Medulla oblongata (tissue), 1 donor: ENCODE measurements at regions not wholly inside any gene's neighbourhood (a gene's known extent, or its start where the extent isn't known, plus 50 kb on each side); places are given as distances from the start of the nearest gene placed in this dataset.
A peak's percentile ranks its signal among the peaks of the same experiment; 100 is the strongest.

Experiments
- DNase-seq: peaks from one replicate; pipeline ENCODE4 v3.0.0-alpha.2; 2015; ENCODE audit errors: extremely low spot score

DNA sequence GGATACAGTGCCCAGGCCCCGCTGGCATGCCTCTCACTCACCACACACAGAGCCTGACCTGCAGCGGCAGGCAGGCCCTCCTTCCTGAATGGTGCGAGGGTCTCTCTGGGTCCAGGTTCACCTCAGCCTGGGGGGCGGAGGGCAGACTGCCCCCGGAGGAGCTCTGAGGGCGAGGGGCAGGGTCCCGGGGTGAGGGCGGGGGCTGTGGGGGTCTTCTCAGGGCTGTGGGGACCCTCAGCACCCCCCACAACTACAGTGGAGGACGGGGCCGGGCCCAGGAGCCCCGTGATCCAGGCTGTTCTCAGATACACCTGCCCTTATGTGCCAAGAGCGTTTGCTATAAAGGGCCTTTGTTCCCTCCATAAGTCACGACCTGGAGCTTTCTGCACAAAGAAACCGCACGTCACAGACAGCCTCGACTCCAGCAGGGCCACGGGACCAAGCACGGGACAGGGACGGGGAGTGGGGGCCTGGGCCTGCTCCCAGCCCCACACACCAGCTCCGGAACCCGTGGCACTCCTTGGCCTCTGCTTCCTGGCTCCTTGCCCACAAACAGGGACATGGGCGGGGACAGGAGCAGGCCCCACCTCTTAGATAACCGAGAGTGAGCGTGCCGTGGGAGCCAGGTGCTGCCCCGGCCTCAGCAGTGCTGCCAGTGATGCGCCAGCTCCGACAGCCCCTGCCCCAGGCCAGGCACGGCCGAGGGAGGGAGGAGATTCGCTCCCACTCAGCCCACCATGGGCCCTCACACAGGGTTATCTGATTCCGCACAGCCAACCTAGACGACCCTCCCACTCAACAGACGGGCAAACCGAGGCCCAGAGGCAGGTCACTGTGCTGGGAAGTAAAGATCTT is 101.9 kb downstream of the RFLNA start:
- peak; percentile 75 for DNase-seq

GRCh38 chr12:124395986-124396385 is 101.1 kb downstream of the RFLNA start:
- peak; percentile 78 for DNase-seq

- no peak for DNase-seq
Measured at GRCh38 chr12:124395284-124395752, 100.4 kb downstream of the RFLNA start.

- DNase-seq, result peak; percentile 63
Measured at GRCh38 chr12:124394462-124395128, 99.7 kb downstream of the RFLNA start.

- no peak for DNase-seq
Measured at GRCh38 chr12:124393831-124394230, 98.9 kb downstream of the RFLNA start.

- DNase-seq, result no peak
Measured at GRCh38 chr12:124393414-124393790, 98.5 kb downstream of the RFLNA start.

GRCh38 chr12:124392667-124393413 is 97.9 kb downstream of the RFLNA start:
- peak; percentile 90 for DNase-seq

DNA sequence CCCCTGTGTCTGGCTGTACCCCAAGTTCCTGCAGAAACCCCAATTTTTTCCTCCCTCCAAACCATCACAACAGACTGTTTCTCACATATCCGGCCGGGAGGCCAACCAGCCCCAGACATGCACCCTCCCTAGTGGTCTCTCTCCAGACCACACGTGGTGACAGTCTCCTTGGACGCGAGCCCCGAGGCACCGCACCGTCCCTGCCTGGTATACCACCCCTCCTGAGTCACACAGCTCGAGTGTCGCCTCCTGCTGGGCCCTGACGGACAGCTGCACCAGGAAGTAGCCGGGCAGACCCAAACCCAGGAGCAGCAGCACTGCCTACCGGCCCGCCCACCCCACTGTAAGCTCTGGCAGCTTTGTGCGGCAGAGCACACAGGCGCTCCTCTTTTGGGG is 97.4 kb downstream of the RFLNA start:
- DNase-seq, result peak; percentile 73

- peak; percentile 77 for DNase-seq
Measured at GRCh38 chr12:124391340-124392261, 96.7 kb downstream of the RFLNA start.

GRCh38 chr12:124390442-124391097 is 95.7 kb downstream of the RFLNA start:
- peak; percentile 80 for DNase-seq

DNA sequence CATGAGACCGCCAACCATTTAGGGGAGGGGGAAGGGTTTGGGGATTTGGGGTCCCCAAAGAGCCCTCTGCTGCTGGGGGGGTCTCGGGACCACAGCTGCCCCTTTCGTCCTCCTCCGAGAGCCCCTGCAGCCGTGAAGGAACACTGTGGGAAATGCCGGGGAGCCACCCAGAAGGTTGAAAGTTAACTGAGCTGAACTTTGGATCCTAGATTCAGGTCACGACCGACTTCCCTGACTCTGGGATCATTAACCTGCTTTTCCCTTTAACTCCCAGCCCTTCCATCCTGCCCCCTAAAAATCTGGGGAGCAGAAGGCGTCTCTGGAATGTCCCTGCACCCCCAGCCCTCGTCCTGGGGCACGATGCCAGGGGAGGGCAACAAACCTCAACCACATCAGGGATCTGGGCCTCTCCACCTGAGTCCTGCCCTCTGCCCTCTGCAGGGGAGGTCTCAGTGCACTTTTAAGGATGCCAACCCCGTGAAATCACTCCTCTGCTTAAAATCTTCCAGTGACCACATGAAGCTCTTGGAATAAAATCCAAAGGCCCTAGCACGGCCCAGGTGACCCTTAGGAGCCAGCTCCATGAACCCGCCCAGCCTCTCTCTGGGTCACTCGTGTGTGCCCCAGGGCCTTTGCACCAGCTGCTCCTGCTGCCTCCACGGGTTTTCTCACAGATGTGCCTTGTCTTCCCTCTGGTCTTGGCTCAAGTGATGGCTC is 95.0 kb downstream of the RFLNA start:
- no peak for DNase-seq

DNA sequence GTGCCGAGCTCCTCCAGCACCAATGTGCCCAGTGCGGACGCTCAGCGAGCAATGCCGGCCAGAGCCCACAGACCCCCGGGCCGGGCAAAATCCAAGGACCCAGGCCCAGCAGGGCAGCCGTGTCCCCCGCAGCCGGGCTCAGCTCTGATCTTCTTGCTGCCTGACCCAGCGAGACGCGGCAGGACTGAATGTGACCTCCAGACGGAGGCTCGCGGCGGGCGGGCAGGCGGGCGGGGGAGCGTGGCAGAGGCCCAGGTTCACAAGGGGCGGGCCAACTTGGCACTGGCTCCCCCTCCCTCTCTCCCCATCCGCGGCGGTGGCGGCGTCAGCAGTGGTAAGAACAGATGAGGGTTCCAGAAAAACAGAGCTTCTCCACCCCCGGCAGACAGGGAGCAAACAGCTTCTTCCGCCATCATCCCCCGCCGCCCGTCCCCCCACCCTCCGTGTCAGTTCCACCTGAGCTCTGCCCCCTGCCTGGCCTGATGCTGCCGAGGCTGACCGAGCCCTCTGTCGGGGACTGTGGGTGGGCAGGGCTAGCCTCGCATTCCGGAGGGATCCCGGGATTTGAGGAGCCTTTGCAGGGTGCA is 94.3 kb downstream of the RFLNA start:
- DNase-seq, result peak; percentile 83

GRCh38 chr12:124388679-124389137 is 93.8 kb downstream of the RFLNA start:
- DNase-seq, result peak; percentile 87

DNA sequence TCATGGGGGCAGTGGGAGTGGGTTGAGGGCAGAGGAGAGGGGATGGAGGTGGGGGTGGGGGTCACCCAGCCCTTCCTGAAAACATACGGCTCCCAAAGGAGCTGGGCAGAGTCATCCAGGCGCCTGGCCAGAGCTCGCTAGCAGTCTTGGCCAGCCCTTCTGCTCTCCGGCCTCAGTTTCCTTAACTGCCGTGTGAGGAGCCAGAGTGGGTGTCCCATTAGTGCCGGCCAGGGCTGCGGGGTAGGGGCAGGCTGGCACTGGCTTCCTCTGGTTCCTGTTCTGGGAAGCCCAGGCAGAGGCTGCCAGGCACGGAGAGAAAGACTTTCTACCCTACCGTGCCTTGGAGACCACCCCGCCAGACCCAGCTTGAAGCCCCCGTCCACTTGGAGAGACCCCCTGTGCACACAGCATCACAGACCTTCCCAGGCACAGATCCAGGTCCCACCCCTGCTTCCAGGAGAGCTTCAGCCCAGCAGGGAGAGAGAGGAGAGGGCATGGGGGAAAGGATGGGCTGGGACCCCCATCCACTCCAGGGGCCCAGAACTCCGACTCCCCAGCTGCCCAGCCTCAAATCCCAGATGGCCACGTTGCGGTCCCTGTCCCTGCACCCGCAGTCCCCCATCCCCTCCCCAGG is 93.3 kb downstream of the RFLNA start:
- no peak for DNase-seq

DNA sequence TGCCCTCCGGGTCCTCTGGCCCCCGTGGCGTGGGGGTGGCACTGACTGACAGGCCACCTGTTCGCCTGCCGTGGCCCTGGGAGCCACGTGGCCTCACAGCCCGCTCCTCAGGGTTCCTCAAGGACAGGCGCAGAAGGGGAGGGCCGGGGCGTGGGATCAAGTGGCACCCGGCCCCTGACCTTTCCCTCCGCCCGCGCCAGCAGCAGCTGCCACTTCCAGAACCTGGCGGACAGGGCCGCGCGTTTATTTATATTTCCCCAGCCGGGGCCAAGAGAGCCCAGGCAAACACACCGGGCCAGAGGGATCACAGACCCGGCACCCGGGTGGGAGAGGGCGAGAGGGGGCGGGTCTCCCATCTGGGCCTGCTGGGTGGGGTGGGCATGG is 92.6 kb downstream of the RFLNA start:
- no peak for DNase-seq

DNA sequence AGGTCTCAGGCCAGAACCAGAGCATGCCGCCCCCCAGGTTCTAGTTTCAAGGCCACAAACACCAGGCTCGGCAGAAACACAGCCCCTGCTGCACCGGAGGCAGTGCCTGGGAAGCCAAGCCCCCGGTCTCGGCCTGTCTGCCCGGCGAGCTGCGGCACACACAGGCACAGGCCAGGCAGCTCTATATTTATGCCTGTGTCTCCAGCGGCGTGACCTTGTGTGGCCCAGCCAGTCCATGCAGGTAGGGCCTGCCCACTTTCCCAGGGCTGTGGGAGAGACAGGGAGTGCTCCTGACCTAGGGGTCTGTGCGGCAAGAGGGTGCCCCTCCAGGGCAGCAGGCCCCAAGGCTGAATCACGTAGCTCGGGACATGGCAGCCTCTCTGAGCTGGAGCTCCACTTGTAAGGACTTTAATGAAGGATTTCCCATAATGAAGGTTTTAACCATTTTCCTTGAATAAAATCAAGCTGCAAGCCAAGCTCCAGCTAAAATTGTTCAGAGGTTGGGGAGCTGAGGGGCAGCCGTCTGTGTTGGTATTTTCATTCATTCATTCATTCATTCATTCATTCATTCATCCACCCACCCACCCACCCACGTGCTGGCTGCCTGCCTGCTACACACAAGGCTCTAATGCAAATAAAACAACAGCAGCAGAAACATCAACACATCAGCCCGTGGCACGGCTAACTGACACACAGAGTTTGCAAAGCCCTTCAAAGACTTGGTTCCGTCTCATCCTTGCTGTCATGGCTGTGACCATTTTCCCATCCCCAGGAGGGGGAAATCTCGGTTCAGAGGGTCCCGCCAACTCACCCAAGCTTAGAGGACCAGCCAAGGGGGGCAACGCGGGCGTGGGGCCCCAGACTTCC is 92.0 kb downstream of the RFLNA start:
- DNase-seq, result no peak

DNA sequence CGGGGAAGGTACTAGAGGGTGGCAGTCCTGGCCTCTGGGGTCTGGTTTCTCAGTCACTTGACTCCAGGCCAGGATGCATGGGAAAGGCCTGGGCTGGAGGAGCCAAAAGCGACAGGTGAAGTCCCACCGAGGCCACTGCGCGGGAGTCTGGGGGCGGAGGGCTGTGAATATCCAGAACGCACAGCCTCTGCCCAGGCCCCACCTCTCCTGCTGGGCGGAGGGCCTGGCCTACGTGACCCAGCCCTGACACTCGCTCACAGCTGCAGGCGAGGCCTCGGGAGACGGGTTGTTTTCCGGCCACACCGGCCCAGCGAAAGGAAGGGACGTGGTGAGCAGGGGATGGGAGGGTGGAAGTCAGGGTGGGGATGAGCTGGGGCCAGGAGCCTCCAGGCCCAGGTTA is 91.2 kb downstream of the RFLNA start:
- no peak for DNase-seq
